ENCODE measurements at regions not wholly inside any gene's neighbourhood (a gene's known extent, or its start where the extent isn't known, plus 50 kb on each side); places are given as distances from the start of the nearest gene placed in this dataset.

- Histone ChIP-seq H3K9me3 (ENCODE audit: control insufficient read depth, insufficient read depth, low read length) (no peaks in the 10 kb centered on the region), H3K27me3 (ENCODE audit: control insufficient read depth, insufficient read depth, low read length) (no peaks in the 10 kb centered on the region)
Measured at GRCh38 chr1:106831511-106831910, 225.0 kb upstream of the PRMT6 start.

GRCh38 chr1:106836708-106837107 lies 219.8 kb upstream of the PRMT6 start:
- Histone ChIP-seq H3K27me3 (ENCODE audit: control insufficient read depth, insufficient read depth, low read length) (no peaks in the 10 kb centered on the region), H3K9me3 (ENCODE audit: control insufficient read depth, insufficient read depth, low read length) (no peaks in the 10 kb centered on the region), H3K36me3 (ENCODE audit: control insufficient read depth, insufficient read depth, low read length) (no peaks in the 10 kb centered on the region), H3K9ac (ENCODE audit: low read depth, low read length) (no peak overlapping the region), H3K4me1 (ENCODE audit: control insufficient read depth, insufficient read depth, low read length) (no peaks in the 10 kb centered on the region), H3K4me3 (ENCODE audit: low read depth, low read length) (no peak overlapping the region)

More at GRCh38 chr1:106831511-106831910, 225.0 kb upstream of the PRMT6 start:
- no peak overlapping the region for H3K9ac ChIP-seq (ENCODE audit: low read depth, low read length)
- H3K4me1 ChIP-seq (ENCODE audit: control insufficient read depth, insufficient read depth, low read length) = no peaks in the 10 kb centered on the region
- no peaks in the 10 kb centered on the region for H3K36me3 ChIP-seq (ENCODE audit: control insufficient read depth, insufficient read depth, low read length)
- H3K4me3 ChIP-seq (ENCODE audit: low read depth, low read length) = no peak overlapping the region

DNA sequence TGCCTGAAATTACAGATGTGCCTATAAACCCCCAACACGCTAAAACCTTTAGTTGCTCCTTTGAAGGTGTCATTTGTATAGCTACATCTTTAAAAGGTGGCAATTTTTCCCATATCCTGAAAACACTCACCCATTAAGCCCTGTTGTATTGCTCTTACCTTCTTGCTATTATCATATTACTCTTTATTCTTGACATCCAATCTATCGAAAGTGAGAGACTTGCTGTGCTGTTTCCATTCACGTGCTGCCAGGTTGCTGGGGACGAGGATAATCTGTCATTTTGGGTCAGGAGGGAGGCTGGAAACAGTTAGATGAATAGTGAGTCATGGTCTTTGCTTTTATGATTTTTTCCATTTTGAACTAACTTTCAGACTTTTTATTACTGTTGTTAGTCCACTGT lies 213.0 kb upstream of the PRMT6 start:
- no peak overlapping the region for H3K9ac ChIP-seq (ENCODE audit: low read depth, low read length)

GRCh38 chr1:106846656-106847055 lies 209.8 kb upstream of the PRMT6 start:
- Histone ChIP-seq H3K9me3 (ENCODE audit: control insufficient read depth, insufficient read depth, low read length) (no peaks in the 10 kb centered on the region), H3K4me3 (ENCODE audit: low read depth, low read length) (no peak overlapping the region), H3K27me3 (ENCODE audit: control insufficient read depth, insufficient read depth, low read length) (no peaks in the 10 kb centered on the region), H3K4me1 (ENCODE audit: control insufficient read depth, insufficient read depth, low read length) (no peaks in the 10 kb centered on the region), H3K9ac (ENCODE audit: low read depth, low read length) (no peak overlapping the region), H3K36me3 (ENCODE audit: control insufficient read depth, insufficient read depth, low read length) (no peaks in the 10 kb centered on the region)

More for the DNA sequence above, 213.0 kb upstream of the PRMT6 start:
- no peaks in the 10 kb centered on the region for H3K36me3 ChIP-seq (ENCODE audit: control insufficient read depth, insufficient read depth, low read length)
- no peaks in the 10 kb centered on the region for H3K4me1 ChIP-seq (ENCODE audit: control insufficient read depth, insufficient read depth, low read length)
- H3K4me3 ChIP-seq (ENCODE audit: low read depth, low read length) = no peak overlapping the region
- H3K27me3 ChIP-seq (ENCODE audit: control insufficient read depth, insufficient read depth, low read length) = no peaks in the 10 kb centered on the region
- H3K9me3 ChIP-seq (ENCODE audit: control insufficient read depth, insufficient read depth, low read length) = no peaks in the 10 kb centered on the region

DNA sequence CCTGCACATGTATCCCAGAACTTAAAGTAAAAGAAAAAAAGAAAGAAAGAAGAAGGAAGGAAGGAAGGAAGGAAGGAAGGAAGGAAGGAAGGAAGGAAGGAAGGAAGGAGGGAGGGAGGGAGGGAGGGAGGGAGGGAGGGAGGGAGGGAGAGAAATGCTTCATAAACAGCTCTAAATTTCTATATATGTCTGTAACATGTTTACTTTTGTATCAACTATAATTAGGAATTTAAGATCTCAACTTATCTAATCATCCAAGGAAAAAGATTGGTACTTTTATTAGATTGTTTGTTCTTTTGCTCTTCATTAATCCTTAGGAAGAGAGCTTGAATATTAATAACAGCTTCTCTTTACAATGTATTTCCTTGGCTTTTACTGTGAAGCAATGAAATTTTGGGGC lies 195.4 kb upstream of the PRMT6 start:
- Histone ChIP-seq H3K27me3 (ENCODE audit: control insufficient read depth, insufficient read depth, low read length) (no peaks in the 10 kb centered on the region), H3K4me1 (ENCODE audit: control insufficient read depth, insufficient read depth, low read length) (no peaks in the 10 kb centered on the region), H3K36me3 (ENCODE audit: control insufficient read depth, insufficient read depth, low read length) (no peaks in the 10 kb centered on the region), H3K9me3 (ENCODE audit: control insufficient read depth, insufficient read depth, low read length) (no peaks in the 10 kb centered on the region), H3K9ac (ENCODE audit: low read depth, low read length) (no peak overlapping the region), H3K4me3 (ENCODE audit: low read depth, low read length) (no peak overlapping the region)

- Histone ChIP-seq H3K9ac (ENCODE audit: low read depth, low read length) (no peak overlapping the region), H3K4me3 (ENCODE audit: low read depth, low read length) (no peak overlapping the region), H3K4me1 (ENCODE audit: control insufficient read depth, insufficient read depth, low read length) (no peaks in the 10 kb centered on the region), H3K36me3 (ENCODE audit: control insufficient read depth, insufficient read depth, low read length) (no peaks in the 10 kb centered on the region), H3K9me3 (ENCODE audit: control insufficient read depth, insufficient read depth, low read length) (no peaks in the 10 kb centered on the region), H3K27me3 (ENCODE audit: control insufficient read depth, insufficient read depth, low read length) (no peaks in the 10 kb centered on the region)
Measured at GRCh38 chr1:106868828-106869227, 187.6 kb upstream of the PRMT6 start.

GRCh38 chr1:106875622-106876021 lies 180.9 kb upstream of the PRMT6 start:
- Histone ChIP-seq H3K9ac (ENCODE audit: low read depth, low read length) (no peak overlapping the region), H3K4me3 (ENCODE audit: low read depth, low read length) (no peak overlapping the region), H3K9me3 (ENCODE audit: control insufficient read depth, insufficient read depth, low read length) (no peaks in the 10 kb centered on the region), H3K27me3 (ENCODE audit: control insufficient read depth, insufficient read depth, low read length) (no peaks in the 10 kb centered on the region), H3K36me3 (ENCODE audit: control insufficient read depth, insufficient read depth, low read length) (no peaks in the 10 kb centered on the region), H3K4me1 (ENCODE audit: control insufficient read depth, insufficient read depth, low read length) (no peaks in the 10 kb centered on the region)

GRCh38 chr1:106876384-106876783 lies 180.1 kb upstream of the PRMT6 start:
- H3K9me3 ChIP-seq (ENCODE audit: control insufficient read depth, insufficient read depth, low read length) = no peaks in the 10 kb centered on the region
- no peaks in the 10 kb centered on the region for H3K27me3 ChIP-seq (ENCODE audit: control insufficient read depth, insufficient read depth, low read length)
- no peak overlapping the region for H3K4me3 ChIP-seq (ENCODE audit: low read depth, low read length)
- H3K9ac ChIP-seq (ENCODE audit: low read depth, low read length) = no peak overlapping the region
- H3K36me3 ChIP-seq (ENCODE audit: control insufficient read depth, insufficient read depth, low read length) = no peaks in the 10 kb centered on the region
- H3K4me1 ChIP-seq (ENCODE audit: control insufficient read depth, insufficient read depth, low read length) = no peaks in the 10 kb centered on the region

DNA sequence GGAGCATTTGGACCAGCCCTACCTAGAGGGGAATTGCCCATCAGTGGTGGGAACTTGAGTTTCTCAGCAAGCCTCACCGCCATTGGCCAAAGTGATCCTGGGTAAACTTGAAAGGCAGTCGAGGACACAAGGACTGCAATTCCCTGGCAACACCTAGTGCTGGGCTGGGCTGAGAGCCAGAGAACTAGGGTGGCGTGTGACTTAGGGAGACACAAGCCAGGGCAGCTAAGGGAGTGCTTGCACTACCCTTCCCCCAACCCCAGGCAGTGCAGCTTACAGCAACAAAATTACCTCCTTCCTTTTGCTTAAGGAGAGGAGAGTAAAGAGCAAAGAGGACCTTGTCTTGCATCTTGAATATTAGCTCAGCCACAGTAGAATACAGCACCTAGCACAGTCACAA lies 176.9 kb upstream of the PRMT6 start:
- no peaks in the 10 kb centered on the region for H3K36me3 ChIP-seq (ENCODE audit: control insufficient read depth, insufficient read depth, low read length)

DNA sequence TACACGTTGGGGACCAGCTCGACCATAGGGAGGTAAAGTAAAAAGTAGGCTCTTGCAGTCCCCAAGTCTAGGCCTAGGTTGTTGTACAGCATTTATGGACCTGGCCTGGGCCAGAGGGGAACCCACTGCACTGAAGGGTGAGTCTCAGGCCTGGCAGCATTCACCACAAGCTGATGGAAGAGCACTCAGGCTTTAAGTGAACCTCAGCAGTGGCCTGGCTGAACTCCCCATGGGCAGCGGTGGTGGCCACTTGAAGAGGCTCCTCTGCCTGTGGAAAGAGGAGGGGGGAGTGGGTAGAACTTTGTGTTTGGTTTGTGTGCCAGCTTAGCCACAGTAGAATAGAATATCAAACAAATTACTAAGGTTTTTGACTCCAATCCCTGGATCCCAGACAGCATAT lies 176.2 kb upstream of the PRMT6 start:
- no peak overlapping the region for H3K9ac ChIP-seq (ENCODE audit: low read depth, low read length)
- no peaks in the 10 kb centered on the region for H3K36me3 ChIP-seq (ENCODE audit: control insufficient read depth, insufficient read depth, low read length)
- no peaks in the 10 kb centered on the region for H3K27me3 ChIP-seq (ENCODE audit: control insufficient read depth, insufficient read depth, low read length)
- no peak overlapping the region for H3K4me3 ChIP-seq (ENCODE audit: low read depth, low read length)
- H3K9me3 ChIP-seq (ENCODE audit: control insufficient read depth, insufficient read depth, low read length) = no peaks in the 10 kb centered on the region
- no peaks in the 10 kb centered on the region for H3K4me1 ChIP-seq (ENCODE audit: control insufficient read depth, insufficient read depth, low read length)

More for the DNA sequence above, 176.9 kb upstream of the PRMT6 start:
- Histone ChIP-seq H3K27me3 (ENCODE audit: control insufficient read depth, insufficient read depth, low read length) (no peaks in the 10 kb centered on the region), H3K9me3 (ENCODE audit: control insufficient read depth, insufficient read depth, low read length) (no peaks in the 10 kb centered on the region), H3K4me1 (ENCODE audit: control insufficient read depth, insufficient read depth, low read length) (no peaks in the 10 kb centered on the region), H3K9ac (ENCODE audit: low read depth, low read length) (no peak overlapping the region), H3K4me3 (ENCODE audit: low read depth, low read length) (no peak overlapping the region)

- no peaks in the 10 kb centered on the region for H3K4me1 ChIP-seq (ENCODE audit: control insufficient read depth, insufficient read depth, low read length)
- H3K9me3 ChIP-seq (ENCODE audit: control insufficient read depth, insufficient read depth, low read length) = no peaks in the 10 kb centered on the region
- H3K27me3 ChIP-seq (ENCODE audit: control insufficient read depth, insufficient read depth, low read length) = no peaks in the 10 kb centered on the region
- no peak overlapping the region for H3K9ac ChIP-seq (ENCODE audit: low read depth, low read length)
- no peaks in the 10 kb centered on the region for H3K36me3 ChIP-seq (ENCODE audit: control insufficient read depth, insufficient read depth, low read length)
- no peak overlapping the region for H3K4me3 ChIP-seq (ENCODE audit: low read depth, low read length)
Measured at GRCh38 chr1:106883208-106883607, 173.3 kb upstream of the PRMT6 start.

DNA sequence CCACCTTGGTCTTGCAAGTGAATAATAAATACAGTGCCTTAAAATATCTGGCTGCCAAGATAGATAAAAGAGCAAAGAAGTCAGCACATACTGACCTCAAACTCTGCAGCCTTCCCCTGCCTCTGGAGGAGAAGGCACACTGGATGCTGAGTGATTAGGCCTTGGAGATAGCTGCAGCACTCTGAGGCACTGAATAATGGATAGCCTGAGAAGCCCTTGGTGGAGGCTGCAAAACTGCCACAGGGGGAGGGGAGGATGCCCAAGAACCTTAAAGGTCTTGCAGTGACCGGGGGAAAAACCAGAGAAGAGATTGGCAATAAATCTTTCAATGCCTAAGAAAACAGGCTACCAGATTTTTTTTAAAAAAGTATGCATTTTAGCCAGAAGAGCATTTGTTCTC lies 167.4 kb upstream of the PRMT6 start:
- Histone ChIP-seq H3K27me3 (ENCODE audit: control insufficient read depth, insufficient read depth, low read length) (no peaks in the 10 kb centered on the region), H3K9me3 (ENCODE audit: control insufficient read depth, insufficient read depth, low read length) (no peaks in the 10 kb centered on the region), H3K9ac (ENCODE audit: low read depth, low read length) (no peak overlapping the region), H3K4me1 (ENCODE audit: control insufficient read depth, insufficient read depth, low read length) (no peaks in the 10 kb centered on the region), H3K36me3 (ENCODE audit: control insufficient read depth, insufficient read depth, low read length) (no peaks in the 10 kb centered on the region), H3K4me3 (ENCODE audit: low read depth, low read length) (no peak overlapping the region)

DNA sequence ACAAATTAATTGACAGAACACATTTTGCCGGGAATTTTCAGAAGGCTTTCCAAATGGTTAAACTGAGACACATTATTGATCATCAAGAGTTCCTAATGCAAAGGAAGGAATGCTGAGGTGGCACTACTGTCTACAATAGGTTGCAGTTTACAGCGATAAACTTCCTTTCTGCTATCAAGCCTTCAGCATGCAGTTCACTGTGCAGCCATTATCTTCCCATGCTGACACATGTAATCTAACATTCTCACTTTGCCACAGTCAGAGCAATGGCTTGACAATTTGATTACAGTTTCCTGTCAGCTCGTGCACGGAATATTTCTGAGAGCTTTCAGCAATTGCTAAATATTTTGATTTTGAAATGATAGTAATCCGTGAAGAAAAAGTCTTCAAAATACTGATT lies 166.9 kb upstream of the PRMT6 start:
- Histone ChIP-seq H3K36me3 (ENCODE audit: control insufficient read depth, insufficient read depth, low read length) (no peaks in the 10 kb centered on the region), H3K4me3 (ENCODE audit: low read depth, low read length) (no peak overlapping the region), H3K9ac (ENCODE audit: low read depth, low read length) (no peak overlapping the region), H3K4me1 (ENCODE audit: control insufficient read depth, insufficient read depth, low read length) (no peaks in the 10 kb centered on the region), H3K27me3 (ENCODE audit: control insufficient read depth, insufficient read depth, low read length) (no peaks in the 10 kb centered on the region), H3K9me3 (ENCODE audit: control insufficient read depth, insufficient read depth, low read length) (no peaks in the 10 kb centered on the region)

All from iPS-15b (cell line).